GM19438 (cell line): ENCODE measurements at regions not wholly inside any gene's neighbourhood (a gene's known extent, or its start where the extent isn't known, plus 50 kb on each side); places are given as distances from the start of the nearest gene placed in this dataset.

ENCODE experiments used
- ATAC-seq: cut with Tn5 transposase; IDR thresholded peaks from one replicate; pipeline ENCODE4 v1.9.1; 2021; ENCODE audit warnings: low read depth; ENCODE audit not compliant: unreplicated experiment

DNA sequence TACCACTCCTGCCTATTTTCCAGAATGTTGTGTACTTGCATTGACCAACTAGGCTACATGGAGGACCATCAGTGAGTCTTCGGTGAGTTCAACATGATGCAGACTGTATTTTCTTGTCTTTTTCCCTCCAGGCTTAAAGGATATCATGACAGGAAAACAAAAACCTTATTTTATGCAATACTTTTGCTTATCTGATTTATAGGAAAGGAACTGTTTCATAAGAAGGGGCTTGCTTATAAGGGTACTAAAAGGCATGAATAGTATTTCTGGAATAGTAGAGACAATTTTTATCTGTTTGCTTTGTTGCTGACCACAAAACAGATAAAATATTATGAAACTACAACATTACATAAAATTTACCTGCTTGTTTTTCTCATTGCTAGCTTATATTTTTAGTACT lies 374.7 kb downstream of the KLF5 start:
- no peak for ATAC-seq

DNA sequence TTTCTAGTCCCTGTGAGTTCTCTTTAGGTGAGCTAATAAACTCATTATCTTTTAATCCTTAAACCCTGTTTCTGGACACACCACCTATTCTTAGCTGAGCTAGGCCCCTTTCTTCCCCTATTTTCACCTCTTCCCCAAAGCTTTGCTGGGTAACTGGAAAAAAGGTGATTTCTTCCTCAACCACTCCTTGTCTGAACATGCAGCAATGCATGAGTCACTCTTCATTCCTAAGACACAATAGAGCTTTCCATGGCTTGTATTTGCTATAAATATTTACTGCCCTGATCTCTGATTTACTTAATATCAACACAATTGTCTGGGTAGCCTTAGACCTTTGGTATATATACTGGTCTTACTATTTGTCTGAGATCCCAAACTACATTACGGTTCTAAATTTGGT lies 370.9 kb downstream of the KLF5 start:
- ATAC-seq, result no peak

DNA sequence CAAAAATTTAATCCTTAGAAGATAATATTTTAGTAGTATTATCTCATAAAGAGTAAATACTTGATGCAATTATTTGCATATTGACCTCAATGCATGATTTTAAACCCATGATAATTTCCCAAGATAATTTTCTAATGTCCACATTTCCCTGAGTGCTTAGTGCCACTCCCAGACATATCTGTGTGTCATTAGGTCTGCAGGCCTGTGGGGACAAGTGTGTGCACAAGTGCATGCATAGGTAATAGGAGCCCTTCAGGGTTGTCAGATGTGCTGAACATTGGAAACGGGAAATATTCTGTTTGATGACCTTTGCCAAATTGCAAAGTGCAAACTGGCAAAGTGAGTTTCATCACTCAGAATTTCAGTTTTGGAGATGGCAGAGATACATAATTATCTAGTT lies 369.9 kb downstream of the KLF5 start:
- ATAC-seq, result no peak

GRCh38 chr13:73428137-73428536 lies 369.3 kb downstream of the KLF5 start:
- ATAC-seq, result no peak

DNA sequence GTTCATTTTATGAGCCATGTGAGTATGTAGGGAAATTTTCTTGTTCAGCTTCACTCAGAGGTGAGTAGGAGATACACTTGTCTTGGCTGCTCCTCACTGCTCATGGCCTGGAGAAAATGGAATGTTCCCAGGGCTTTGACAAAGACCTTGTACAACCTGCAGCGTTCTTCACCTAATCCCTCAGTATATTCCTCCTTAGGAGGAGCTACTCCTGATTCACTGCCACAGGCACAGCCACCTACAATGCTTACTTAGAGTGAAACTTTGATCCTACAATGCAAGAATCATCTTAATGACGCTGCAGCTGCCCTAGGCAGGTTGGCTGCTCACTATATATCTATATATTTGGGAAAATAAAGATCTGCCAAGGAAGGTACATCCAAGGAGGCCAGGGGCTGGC lies 364.2 kb downstream of the KLF5 start:
- no peak for ATAC-seq

DNA sequence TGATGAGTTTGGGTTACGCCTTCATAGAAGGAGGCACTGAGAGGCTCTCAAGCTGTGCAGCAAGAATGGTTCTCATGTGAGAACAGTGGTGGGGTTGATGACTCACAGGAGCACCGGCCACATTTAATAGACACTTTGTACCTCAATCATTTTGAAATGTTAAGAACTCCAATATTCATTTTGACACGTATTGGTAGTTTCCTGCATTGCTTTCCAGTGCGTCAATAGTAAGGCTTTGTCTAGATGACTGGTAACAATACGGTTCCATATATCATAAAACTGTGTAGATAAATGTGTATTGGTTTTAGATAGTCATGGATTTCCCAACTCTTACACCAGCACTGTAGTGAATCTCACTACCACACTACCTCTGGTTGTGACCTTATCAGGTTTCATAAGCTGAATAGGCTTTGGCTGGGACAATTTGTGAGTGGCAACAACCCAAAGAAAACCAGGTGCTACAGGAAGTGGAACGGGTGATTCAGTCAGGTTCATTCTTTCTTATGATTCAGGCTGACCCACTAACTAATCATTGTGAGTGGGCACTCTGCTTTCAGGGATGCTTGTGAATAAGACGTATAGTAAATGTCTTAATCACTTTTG lies 362.6 kb downstream of the KLF5 start:
- ATAC-seq, result no peak

DNA sequence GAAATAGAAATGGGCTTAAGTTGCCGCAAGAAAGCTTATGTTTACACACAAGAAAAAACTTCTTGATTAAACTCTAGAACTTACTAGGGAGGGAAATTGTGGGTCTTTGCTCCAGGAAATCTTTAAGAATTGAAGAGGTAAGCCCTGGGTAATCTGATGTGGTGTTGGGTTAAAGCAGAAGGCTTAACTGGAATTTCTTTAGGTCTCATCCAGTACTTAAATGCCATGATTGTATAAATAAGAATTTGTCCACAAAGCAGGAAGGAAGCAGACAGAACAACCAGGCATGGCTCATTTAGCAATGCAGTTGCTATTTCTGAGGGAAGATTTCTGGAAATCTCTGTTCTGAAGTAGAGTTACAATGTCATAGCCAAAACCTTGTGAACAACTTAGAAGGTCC lies 360.4 kb downstream of the KLF5 start:
- no peak for ATAC-seq

DNA sequence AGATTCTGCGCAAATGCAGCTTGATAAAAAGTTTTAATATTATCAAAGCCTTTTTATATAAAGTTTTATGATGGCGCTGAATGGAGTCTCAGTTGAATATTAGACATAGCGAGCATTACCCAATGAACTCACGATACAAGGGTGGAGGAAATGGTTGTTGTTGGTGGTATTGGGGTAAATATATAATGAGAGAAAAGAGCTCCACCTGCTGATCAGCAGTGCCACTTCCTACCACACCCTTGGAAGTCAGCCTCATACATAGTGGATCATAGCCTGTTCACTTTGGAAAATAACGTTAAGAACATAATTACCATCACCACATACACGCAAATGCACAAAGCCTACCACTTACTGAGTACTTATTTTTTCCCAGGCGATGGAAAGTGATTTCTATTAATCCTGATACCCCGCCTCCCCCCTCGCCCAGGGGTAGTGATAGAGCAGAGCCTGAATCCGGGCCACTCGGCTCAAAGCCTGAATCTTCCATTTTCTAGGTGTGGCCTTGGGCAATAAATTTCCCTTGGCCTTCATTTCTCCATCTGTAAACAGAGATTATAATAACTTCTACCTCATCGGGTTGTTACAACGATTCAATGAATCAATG lies 358.3 kb downstream of the KLF5 start:
- ATAC-seq, result peak; percentile 72

DNA sequence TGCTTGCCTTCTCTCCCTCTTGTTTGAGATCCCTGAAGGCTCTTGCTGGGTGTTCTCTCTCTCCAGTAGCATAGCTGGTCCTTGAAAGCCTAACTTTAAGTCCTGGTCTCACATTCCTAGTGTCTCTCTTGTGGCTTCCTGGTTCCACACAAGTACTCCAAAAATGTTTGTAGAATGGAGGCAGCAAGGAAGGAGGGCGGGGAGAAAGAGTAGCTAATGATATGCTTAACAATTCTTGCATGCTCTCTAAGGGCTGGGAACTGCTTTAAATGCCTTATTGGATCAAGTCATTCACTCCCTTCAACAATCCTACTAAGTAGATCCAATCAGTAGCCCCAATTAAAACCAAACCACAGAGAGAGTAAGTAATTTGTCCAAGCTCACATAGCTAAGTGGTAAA lies 357.3 kb downstream of the KLF5 start:
- no peak for ATAC-seq

DNA sequence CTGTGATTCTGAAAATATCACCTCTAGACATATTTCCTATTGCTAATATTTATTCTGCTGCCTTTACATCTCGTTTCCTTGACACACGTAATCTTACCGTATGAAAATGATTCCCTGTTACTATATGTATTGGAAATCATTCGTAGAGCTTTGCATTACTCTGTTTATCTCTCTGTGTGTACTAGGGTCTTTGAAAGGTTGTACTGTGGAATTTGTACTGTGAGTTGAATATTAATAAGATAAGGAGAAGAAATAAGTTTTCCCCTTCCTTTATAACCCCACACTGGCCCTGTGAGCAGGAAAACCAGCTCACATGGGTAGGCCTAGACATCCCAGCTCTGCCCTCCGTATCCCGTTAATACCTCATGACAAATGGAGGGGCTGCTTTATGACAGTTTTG lies 354.9 kb downstream of the KLF5 start:
- ATAC-seq, result no peak

GRCh38 chr13:73412933-73413332 lies 354.1 kb downstream of the KLF5 start:
- ATAC-seq, result no peak

GRCh38 chr13:73411067-73411809 lies 352.4 kb downstream of the KLF5 start:
- ATAC-seq, result no peak

GRCh38 chr13:73406454-73406853 lies 347.6 kb downstream of the KLF5 start:
- ATAC-seq, result no peak

- ATAC-seq, result no peak
Observed at GRCh38 chr13:73404581-73404980, 345.8 kb downstream of the KLF5 start.

GRCh38 chr13:73403355-73404120 lies 344.7 kb downstream of the KLF5 start:
- ATAC-seq, result no peak

GRCh38 chr13:73401769-73402168 lies 343.0 kb downstream of the KLF5 start:
- no peak for ATAC-seq

- no peak for ATAC-seq
Observed at GRCh38 chr13:73399347-73400216, 340.8 kb downstream of the KLF5 start.

DNA sequence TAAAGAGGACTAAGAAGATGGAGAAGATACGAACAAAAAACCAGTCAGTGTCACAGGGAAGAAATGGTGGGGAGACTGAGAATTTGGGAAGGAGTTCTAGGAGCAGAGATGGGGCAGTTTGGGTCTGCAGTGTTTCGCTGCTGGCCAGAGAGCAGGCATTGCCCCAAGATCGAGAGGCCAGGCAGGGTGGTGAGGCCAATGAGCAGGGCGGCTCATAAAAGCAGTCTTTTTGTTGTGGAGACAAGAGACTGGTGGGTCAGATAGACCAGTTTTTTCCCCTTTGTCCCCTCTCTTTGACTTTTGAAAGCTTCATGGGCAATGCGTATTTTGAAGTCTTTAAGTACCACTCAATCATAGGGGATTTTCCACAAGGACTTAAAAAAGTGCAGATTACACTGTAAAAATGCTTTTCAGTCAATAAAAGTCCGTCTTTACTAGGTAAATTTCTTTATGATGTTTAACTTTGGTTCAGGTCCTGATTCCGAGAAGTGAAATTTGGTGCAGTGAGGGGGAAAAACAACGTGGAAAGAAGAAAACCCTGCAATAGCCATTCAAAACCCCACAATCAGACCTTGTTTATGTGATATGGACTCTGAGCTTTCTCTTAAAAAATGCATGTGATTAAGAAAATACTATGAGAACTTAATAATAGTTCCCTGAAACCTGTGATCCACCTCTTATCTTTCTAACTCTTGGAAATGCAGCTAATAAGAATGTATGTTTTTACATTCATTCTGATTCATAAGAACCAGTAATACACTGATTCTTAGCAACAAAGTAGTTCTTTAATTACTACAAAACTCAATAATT lies 338.9 kb downstream of the KLF5 start:
- ATAC-seq, result no peak

DNA sequence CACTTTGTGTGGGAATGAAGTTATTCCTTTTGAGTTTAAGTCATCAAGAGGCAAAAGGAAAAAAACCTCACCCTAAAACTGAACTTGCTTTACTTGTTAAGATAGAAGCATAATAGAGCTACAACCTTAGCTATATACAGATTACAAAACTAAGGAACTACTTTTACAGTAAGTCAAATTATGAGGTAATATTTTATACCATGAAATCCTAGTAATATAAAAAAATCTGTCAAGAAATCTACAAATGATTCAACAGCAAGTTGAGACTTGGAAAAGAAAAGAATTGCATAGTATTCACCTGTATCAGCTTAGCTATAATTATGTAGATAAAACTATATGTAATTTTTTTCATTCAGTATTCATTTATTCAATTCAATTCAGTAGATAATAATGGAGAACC lies 335.3 kb downstream of the KLF5 start:
- no peak for ATAC-seq

DNA sequence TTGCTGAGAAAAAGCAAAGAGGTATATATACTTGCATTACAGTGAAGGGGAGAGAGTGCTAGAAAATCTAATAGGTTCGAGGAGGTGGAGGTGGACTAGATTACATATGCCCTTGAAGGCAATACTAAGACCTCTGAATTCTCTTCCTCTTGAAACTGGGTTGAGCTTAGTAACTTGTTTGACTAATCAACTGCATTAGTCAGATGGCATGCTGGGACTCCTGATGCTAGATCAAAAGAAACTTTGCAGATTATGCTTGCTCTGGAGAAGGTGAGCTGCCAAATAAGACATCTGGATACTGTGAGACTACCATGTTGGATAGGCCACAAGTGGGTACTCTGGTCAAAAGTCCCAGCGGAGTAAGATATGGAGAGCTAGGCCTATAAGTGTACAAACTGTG lies 331.3 kb downstream of the KLF5 start:
- ATAC-seq, result no peak
